Nucleus accumbens (tissue), 56 donors: ENCODE measurements at regions not wholly inside any gene's neighbourhood (a gene's known extent, or its start where the extent isn't known, plus 50 kb on each side); places are given as distances from the start of the nearest gene placed in this dataset.
"Not testable (repeated sequence)": the region's sequence is repeated elsewhere in the genome, so short reads cannot be mapped to it uniquely, and the experiment has no call there.

Experiments
- DNase-seq, 56 donors: peaks; one replicate each; lab custom pipeline; 2025; lab: John Stamatoyannopoulos, UW

- no peak for DNase-seq
These were observed 371.2 kb downstream of the RRAGC start for GRCh38 chr1:38488162-38488898.

GRCh38 chr1:38487396-38487795 lies 372.2 kb downstream of the RRAGC start:
- DNase-seq = no peak

GRCh38 chr1:38486085-38486484 lies 373.5 kb downstream of the RRAGC start:
- no peak for DNase-seq

- DNase-seq = no peak
These were observed 377.4 kb downstream of the RRAGC start for GRCh38 chr1:38481871-38482826.

- not testable (repeated sequence) for DNase-seq
These were observed 379.9 kb downstream of the RRAGC start for GRCh38 chr1:38479662-38480061.

- no peak for DNase-seq
These were observed 381.8 kb downstream of the RRAGC start for GRCh38 chr1:38477811-38478210.

- DNase-seq = no peak
These were observed 382.8 kb downstream of the RRAGC start for GRCh38 chr1:38476850-38477178.

- peak in 22 of 56 donors; percentile 5 to 63 (median 28) for DNase-seq
These were observed 383.3 kb downstream of the RRAGC start for GRCh38 chr1:38476111-38476849.

GRCh38 chr1:38475624-38476005 lies 384.0 kb downstream of the RRAGC start:
- no peak for DNase-seq

GRCh38 chr1:38474738-38475623 lies 384.6 kb downstream of the RRAGC start:
- no peak for DNase-seq

GRCh38 chr1:38466487-38466886 lies 393.1 kb downstream of the RRAGC start:
- no peak for DNase-seq

- no peak for DNase-seq
These were observed 394.1 kb downstream of the RRAGC start for GRCh38 chr1:38465460-38465859.

- DNase-seq = no peak
These were observed 395.4 kb downstream of the RRAGC start for GRCh38 chr1:38464071-38464661.

- no peak for DNase-seq
These were observed 396.5 kb downstream of the RRAGC start for GRCh38 chr1:38463074-38463473.

GRCh38 chr1:38456531-38456876 lies 403.1 kb downstream of the RRAGC start:
- DNase-seq = no peak

- DNase-seq = no peak
These were observed 403.6 kb downstream of the RRAGC start for GRCh38 chr1:38455829-38456530.

GRCh38 chr1:38454749-38455441 lies 404.7 kb downstream of the RRAGC start:
- no peak for DNase-seq

- DNase-seq = no peak
These were observed 405.3 kb downstream of the RRAGC start for GRCh38 chr1:38454236-38454635.

- no peak for DNase-seq
These were observed 405.7 kb upstream of the POU3F1 start for GRCh38 chr1:38452246-38452645.
